Mammary epithelial cell (primary cell): ENCODE measurements at regions not wholly inside any gene's neighbourhood (a gene's known extent, or its start where the extent isn't known, plus 50 kb on each side); places are given as distances from the start of the nearest gene placed in this dataset.

Experiments used
- CTCF ChIP-seq, 2 donors: IDR thresholded peaks in 1 of 2; conservative IDR thresholded peaks in 1 of 2; 2 replicates each; pipeline ENCODE4 v1.5.1; 2011 to 2012; ENCODE audit warnings: inconsistent platforms in 2 of 2, low read length in 2 of 2, mild to moderate bottlenecking in 2 of 2, control low read depth in 1 of 2, low read depth in 1 of 2; ENCODE audit not compliant: insufficient read depth in 1 of 2; ENCODE audit errors: extremely low read depth in 1 of 2
- EZH2 ChIP-seq: IDR thresholded peaks from 2 replicates; pipeline ENCODE4 v1.6.1; 2012; ENCODE audit warnings: low read length, inconsistent platforms, borderline replicate concordance

GRCh38 chr3:152056481-152056880 lies 183.0 kb downstream of the SUCNR1 start:
- no peak for TF ChIP-seq CTCF (conservative IDR thresholded peaks at IDR 0.05 in 1 of 2, IDR thresholded peaks at IDR 0.05 in 1 of 2; ENCODE audit: extremely low read depth in 1 of 2, insufficient read depth in 1 of 2, low read depth in 1 of 2, low read length in 2 of 2)
- no peak for TF ChIP-seq EZH2
